HepG2 (cell line): ENCODE measurements at regions not wholly inside any gene's neighbourhood (a gene's known extent, or its start where the extent isn't known, plus 50 kb on each side); places are given as distances from the start of the nearest gene placed in this dataset.

Experiments used
- CREBL2 ChIP-seq: sonication (generic); formaldehyde crosslinking; IDR thresholded peaks from 2 replicates; pipeline ENCODE4 v1.8.1; 2023; ENCODE audit warnings: missing genetic modification reagents, mild to moderate bottlenecking, borderline replicate concordance
- CSRNP2 ChIP-seq: sonication (generic); formaldehyde crosslinking; conservative IDR thresholded peaks from 2 replicates; pipeline ENCODE4 v1.8.0; 2022; ENCODE audit warnings: low read depth, missing genetic modification reagents
- CTCF ChIP-seq: sonication (generic); formaldehyde crosslinking; IDR thresholded peaks from 2 replicates; pipeline ENCODE4 v1.5.0; 2020; ENCODE audit warnings: mild to moderate bottlenecking, missing genetic modification reagents, moderate library complexity
- IRF2 ChIP-seq: IDR thresholded peaks from 2 replicates; pipeline ENCODE4 v1.6.1; 2018; ENCODE audit warnings: missing genetic modification reagents, missing compliant biosample characterization
- MATR3 ChIP-seq: sonication (generic); formaldehyde crosslinking; IDR thresholded peaks from 2 replicates; pipeline ENCODE4 v1.4.0; 2020; ENCODE audit warnings: missing genetic modification reagents
- MED13 ChIP-seq: sonication (generic); formaldehyde crosslinking; IDR thresholded peaks from 2 replicates; pipeline ENCODE4 v1.5.0; 2020; ENCODE audit warnings: missing genetic modification reagents
- MEIS1 ChIP-seq: sonication (generic); formaldehyde crosslinking; IDR thresholded peaks from 2 replicates; pipeline ENCODE4 v1.9.0; 2021; ENCODE audit warnings: mild to moderate bottlenecking, missing genetic modification reagents, moderate library complexity, borderline replicate concordance
- ZNF446 ChIP-seq: sonication (generic); formaldehyde crosslinking; IDR thresholded peaks from 2 replicates; pipeline ENCODE4 v1.5.0; 2020; ENCODE audit warnings: mild to moderate bottlenecking, missing genetic modification reagents
- ZNF503 ChIP-seq: sonication (generic); formaldehyde crosslinking; IDR thresholded peaks from 2 replicates; pipeline ENCODE4 v1.4.0; 2020; ENCODE audit warnings: missing genetic modification reagents
- ZNF512 ChIP-seq: sonication (generic); formaldehyde crosslinking; IDR thresholded peaks from 2 replicates; pipeline ENCODE4 v1.4.0; 2020; ENCODE audit warnings: mild to moderate bottlenecking, missing genetic modification reagents
- ZNF607 ChIP-seq: sonication (generic); formaldehyde crosslinking; IDR thresholded peaks from 2 replicates; pipeline ENCODE4 v1.5.1; 2020; ENCODE audit warnings: missing genetic modification reagents, mild to moderate bottlenecking, borderline replicate concordance
- ZNF704 ChIP-seq: sonication (generic); formaldehyde crosslinking; IDR thresholded peaks from 2 replicates; pipeline ENCODE4 v1.8.1; 2023; ENCODE audit warnings: mild to moderate bottlenecking, inconsistent platforms, moderate library complexity, missing genetic modification reagents, borderline replicate concordance
- ZZZ3 ChIP-seq: sonication (generic); formaldehyde crosslinking; IDR thresholded peaks from 2 replicates; pipeline ENCODE4 v1.4.0; 2020; ENCODE audit warnings: missing genetic modification reagents, mild to moderate bottlenecking, borderline replicate concordance

GRCh38 chr5:163384669-163385068 lies 52.7 kb upstream of the CCNG1 start:
- no peak for TF ChIP-seq MATR3 (CRISPR knock-in tag)
- TF ChIP-seq ZNF503 (CRISPR knock-in tag), result no peak
- no peak for TF ChIP-seq ZNF512 (CRISPR knock-in tag)
- no peak for TF ChIP-seq MED13
- no peak for TF ChIP-seq MEIS1 (CRISPR knock-in tag)
- no peak for TF ChIP-seq ZNF704 (CRISPR knock-in tag)
- no peak for TF ChIP-seq ZNF446 (CRISPR knock-in tag)
- no peak for TF ChIP-seq CTCF (CRISPR knock-in tag)
- TF ChIP-seq CREBL2 (CRISPR knock-in tag), result no peak
- no peak for TF ChIP-seq CSRNP2
- TF ChIP-seq IRF2 (CRISPR knock-in tag), result no peak
- TF ChIP-seq ZNF607 (CRISPR knock-in tag), result no peak
- no peak for TF ChIP-seq ZZZ3 (CRISPR knock-in tag)
